H1 (cell line): ENCODE measurements at regions not wholly inside any gene's neighbourhood (a gene's known extent, or its start where the extent isn't known, plus 50 kb on each side); places are given as distances from the start of the nearest gene placed in this dataset.

ENCODE experiments used
- CTCF ChIA-PET: fragments of 300-600 bp; sonication (Branson Sonifier 250); formaldehyde crosslinking; loops from one replicate; lab custom pipeline; 2021; ENCODE audit not compliant: partially characterized antibody; lab: Charles Lee
- POLR2A ChIA-PET: fragments of 300-600 bp; sonication (Branson Sonifier 250); formaldehyde crosslinking; loops from one replicate; lab custom pipeline; 2021; ENCODE audit warnings: inconsistent platforms; ENCODE audit not compliant: partially characterized antibody; lab: Charles Lee
- DNase-seq, 2 experiments: peaks; one replicate each; pipeline versions ENCODE4 v3.0.0 to v3.0.0-alpha.2; 2010 to 2022; ENCODE audit warnings: low spot score in 2 of 2, low read depth in 1 of 2, mixed read lengths in 1 of 2
- FAIRE-seq: peaks from 2 replicates; lab custom pipeline; 2011; peaks lifted over from hg19 to GRCh38; lab: Jason Lieb, UNC
- H2AFZ ChIP-seq: 2 replicates; pipeline ENCODE4 v1.8.1; 2012; ENCODE audit warnings: low read length, inconsistent platforms
- H2AK5ac ChIP-seq: 2 replicates; pipeline ENCODE4 v1.6.1; 2013; ENCODE audit warnings: low read depth, low read length
- H2BK120ac ChIP-seq: replicated peaks from 2 replicates; pipeline ENCODE3; 2013; ENCODE audit warnings: low read depth, low read length, inconsistent platforms
- H2BK12ac ChIP-seq: 2 replicates; pipeline ENCODE4 v1.6.1; 2013; ENCODE audit warnings: low read depth, low read length
- H2BK15ac ChIP-seq: 2 replicates; pipeline ENCODE4 v1.6.1; 2013; ENCODE audit warnings: low read length
- H2BK20ac ChIP-seq: 2 replicates; pipeline ENCODE4 v1.6.1; 2013; ENCODE audit warnings: low read length
- H2BK5ac ChIP-seq: 2 replicates; pipeline ENCODE4 v1.6.1; 2013; ENCODE audit warnings: low read depth, low read length
- H3K14ac ChIP-seq: 2 replicates; pipeline ENCODE4 v1.6.1; 2013; ENCODE audit warnings: inconsistent platforms; ENCODE audit not compliant: insufficient read length
- H3K18ac ChIP-seq: 2 replicates; pipeline ENCODE4 v1.6.1; 2013; ENCODE audit warnings: low read length; ENCODE audit errors: extremely low read depth
- H3K23ac ChIP-seq: 2 replicates; pipeline ENCODE4 v1.6.1; 2013; ENCODE audit warnings: inconsistent platforms; ENCODE audit not compliant: insufficient read length
- H3K23me2 ChIP-seq: 2 replicates; pipeline ENCODE4 v1.6.1; 2013; ENCODE audit warnings: low read depth, low read length
- H3K27ac ChIP-seq: 2 replicates; pipeline ENCODE4 v1.6.1; 2011; ENCODE audit warnings: low read depth, low read length, inconsistent platforms
- H3K27me3 ChIP-seq, 4 experiments: replicated peaks in 1 of 4; 1 replicate in 1 of 4; 2 replicates in 3 of 4; pipeline versions ENCODE4 v1.6.1 to v1.8.1; 2011 to 2013; ENCODE audit warnings: low read length in 3 of 4, mild to moderate bottlenecking in 3 of 4, inconsistent platforms in 2 of 4, mixed read lengths in 2 of 4, moderate library complexity in 1 of 4; ENCODE audit not compliant: control insufficient read depth in 3 of 4, insufficient read depth in 3 of 4; ENCODE audit errors: extremely low read depth in 1 of 4
- H3K36me3 ChIP-seq, 4 experiments: 2 replicates each; pipeline versions ENCODE4 v1.6.1 to v1.8.1; 2011 to 2013; ENCODE audit warnings: mild to moderate bottlenecking in 4 of 4, low read length in 3 of 4, moderate library complexity in 2 of 4, control low read depth in 1 of 4, inconsistent platforms in 1 of 4; ENCODE audit not compliant: insufficient read depth in 4 of 4, control insufficient read depth in 2 of 4
- H3K4ac ChIP-seq: replicated peaks from 2 replicates; pipeline ENCODE3; 2013; ENCODE audit warnings: low read length, low read depth, mixed read lengths, inconsistent platforms; ENCODE audit not compliant: insufficient read length
- H3K4me1 ChIP-seq, 4 experiments: replicated peaks in 1 of 4; 1 replicate in 1 of 4; 2 replicates in 3 of 4; pipeline versions ENCODE4 v1.6.1 to v1.8.1; 2011 to 2013; ENCODE audit warnings: low read length in 3 of 4, inconsistent platforms in 2 of 4, mixed read lengths in 1 of 4; ENCODE audit not compliant: insufficient read depth in 4 of 4, control insufficient read depth in 3 of 4
- H3K4me2 ChIP-seq, 2 experiments: 2 replicates each; pipeline versions ENCODE4 v1.6.1 to v1.8.1; 2011 to 2013; ENCODE audit warnings: low read depth in 2 of 2, low read length in 2 of 2, control low read depth in 1 of 2, inconsistent platforms in 1 of 2, mild to moderate bottlenecking in 1 of 2; ENCODE audit not compliant: insufficient read depth in 1 of 2
- H3K4me3 ChIP-seq, 4 experiments: fragments of 200-600, 300-600 bp in 1 of 4; sonication (generic), shearing (Covaris generic), sonication (Bioruptor Twin) in 1 of 4; 2 replicates each; pipeline versions ENCODE4 v1.5.1 to v1.8.1; 2011 to 2016; ENCODE audit warnings: low read length in 4 of 4, low read depth in 3 of 4, control low read depth in 2 of 4, inconsistent platforms in 2 of 4, mild to moderate bottlenecking in 2 of 4, mixed read lengths in 1 of 4, moderate library complexity in 1 of 4; ENCODE audit not compliant: insufficient read depth in 2 of 4; ENCODE audit errors: extremely low read depth in 1 of 4
- H3K56ac ChIP-seq: replicated peaks from 2 replicates; pipeline ENCODE3; 2013; ENCODE audit warnings: low read depth, mild to moderate bottlenecking, mixed read lengths, low read length, inconsistent platforms; ENCODE audit not compliant: insufficient read length
- H3K79me1 ChIP-seq: 2 replicates; pipeline ENCODE4 v1.6.1; 2013; ENCODE audit warnings: low read depth, low read length, control low read depth
- H3K79me2 ChIP-seq, 2 experiments: 2 replicates each; pipeline versions ENCODE4 v1.6.1 to v1.8.1; 2012 to 2013; ENCODE audit warnings: low read length in 2 of 2, mild to moderate bottlenecking in 2 of 2, inconsistent platforms in 1 of 2; ENCODE audit not compliant: insufficient read depth in 2 of 2, control insufficient read depth in 1 of 2
- H3K9ac ChIP-seq, 4 experiments: replicated peaks in 1 of 4; 1 replicate in 1 of 4; 2 replicates in 3 of 4; pipeline versions ENCODE4 v1.6.1 to v1.8.1; 2011 to 2013; ENCODE audit warnings: low read depth in 3 of 4, low read length in 3 of 4, control low read depth in 2 of 4, mild to moderate bottlenecking in 2 of 4, moderate library complexity in 2 of 4, inconsistent platforms in 1 of 4; ENCODE audit errors: extremely low read depth in 1 of 4
- H3K9me3 ChIP-seq, 2 experiments: 2 replicates each; pipeline versions ENCODE4 v1.6.1 to v1.8.1; 2012 to 2013; ENCODE audit warnings: mild to moderate bottlenecking in 2 of 2, moderate library complexity in 2 of 2, control low read depth in 1 of 2, inconsistent platforms in 1 of 2, low read depth in 1 of 2, low read length in 1 of 2, mixed read lengths in 1 of 2; ENCODE audit not compliant: insufficient read depth in 2 of 2
- H4K20me1 ChIP-seq, 2 experiments: replicated peaks in 1 of 2; 2 replicates each; pipeline versions ENCODE3 to v1.8.1; 2011 to 2013; ENCODE audit warnings: inconsistent platforms in 2 of 2, low read length in 2 of 2, mild to moderate bottlenecking in 1 of 2; ENCODE audit not compliant: insufficient read depth in 2 of 2, control insufficient read depth in 1 of 2
- H4K5ac ChIP-seq: 2 replicates; pipeline ENCODE4 v1.6.1; 2013; ENCODE audit warnings: low read length, low read depth, mixed read lengths, inconsistent platforms; ENCODE audit not compliant: insufficient read length
- H4K8ac ChIP-seq: 2 replicates; pipeline ENCODE4 v1.8.0; 2013; ENCODE audit warnings: mild to moderate bottlenecking, moderate library complexity, low read length, inconsistent platforms; ENCODE audit not compliant: insufficient read depth; ENCODE audit errors: extremely low read depth
- H4K91ac ChIP-seq: replicated peaks from 2 replicates; pipeline ENCODE3; 2013; ENCODE audit warnings: low read length, mixed read lengths, inconsistent platforms; ENCODE audit not compliant: insufficient read length
- PHF8 ChIP-seq: fragments of 200-600 bp; sonication (generic); conservative IDR thresholded peaks from 2 replicates; pipeline ENCODE4 v1.7.1; 2012; ENCODE audit warnings: low read depth, mild to moderate bottlenecking, inconsistent platforms, low read length, moderate library complexity
- RFX5 ChIP-seq: IDR thresholded peaks from 2 replicates; pipeline ENCODE4 v1.6.1; 2011; ENCODE audit warnings: low read depth, low read length, improper control_type of control experiment, borderline replicate concordance
- SAP30 ChIP-seq: fragments of 300-600 bp; sonication (generic); IDR thresholded peaks from 2 replicates; pipeline ENCODE4 v1.7.1; 2012; ENCODE audit warnings: low read length, moderate library complexity, mild to moderate bottlenecking, inconsistent platforms; ENCODE audit not compliant: insufficient read depth, insufficient replicate concordance
- TBP ChIP-seq: IDR thresholded peaks from 2 replicates; pipeline ENCODE4 v1.6.1; 2011; ENCODE audit warnings: low read depth, low read length, improper control_type of control experiment
- ZNF274 ChIP-seq: IDR thresholded peaks from 2 replicates; pipeline ENCODE4 v1.7.0; 2012; ENCODE audit warnings: low read length, borderline replicate concordance; ENCODE audit errors: extremely low read depth
- WGBS, 2 experiments: shearing (Covaris generic) in 1 of 2; methylation state at CpG; one replicate each; pipeline versions ENCODE4 v1.1.6 to v1.1.7; 2013 to 2015; ENCODE audit warnings: low lambda C conversion rate in 2 of 2, mixed read lengths in 2 of 2, inconsistent platforms in 1 of 2, low coverage in 1 of 2, missing lambda C conversion rate in 1 of 2; ENCODE audit not compliant: insufficient replicate concordance in 2 of 2, insufficient coverage in 1 of 2, insufficient read length in 1 of 2; ENCODE audit errors: extremely low coverage in 1 of 2, missing lambda C conversion rate in 1 of 2; 5-methylcytosine and 5-hydroxymethylcytosine counted together

GRCh38 chr14:49381778-49382177 lies 204.4 kb downstream of the RPS29 start:
- H3K4me3 ChIP-seq: no peak overlapping the region
- H3K4ac ChIP-seq: no peak overlapping the region
- FAIRE-seq: no peak
- no peaks in the 10 kb centered on the region for H3K23me2 ChIP-seq
- H3K56ac ChIP-seq: no peak overlapping the region
- H3K9ac ChIP-seq: no peak overlapping the region
- H3K4me2 ChIP-seq: no peak overlapping the region
- POLR2A ChIA-PET: interaction anchor here (0.9 kb wide), 1 partner anchor 8 kb away, joined by 3 read pairs; no protein-coding TSS in a partner anchor
- H3K79me1 ChIP-seq: no peaks in the 10 kb centered on the region
- no peak overlapping the region for H2BK5ac ChIP-seq
- WGBS, 2 experiments: 79% methylated on average over 1 of the region's 1 CpG; no CpG with 5 or more reads in 1 of the 2 experiments
- no peaks in the 10 kb centered on the region for H3K79me2 ChIP-seq
- H3K36me3 ChIP-seq: no peaks in the 10 kb centered on the region
- H3K23ac ChIP-seq: no peak overlapping the region
- no peaks in the 10 kb centered on the region for H3K27me3 ChIP-seq
- H2BK15ac ChIP-seq: no peak overlapping the region
- H4K5ac ChIP-seq: no peak overlapping the region
- H3K18ac ChIP-seq: no peak overlapping the region
- H2AFZ ChIP-seq: no peak overlapping the region
- no peak overlapping the region for H3K27ac ChIP-seq
- H3K9me3 ChIP-seq: no peaks in the 10 kb centered on the region
- no peak overlapping the region for H4K8ac ChIP-seq
- no peak overlapping the region for H3K14ac ChIP-seq
- no peak overlapping the region for H2BK20ac ChIP-seq
- H3K4me1 ChIP-seq: no peaks in the 10 kb centered on the region; a peak in 1 of 7 replicates
- no peaks in the 10 kb centered on the region for H4K20me1 ChIP-seq
- H2BK120ac ChIP-seq: no peak overlapping the region
- no peak overlapping the region for H2BK12ac ChIP-seq
- no peak for DNase-seq
- CTCF ChIA-PET: interaction anchor here (1.2 kb wide), 1 partner anchor 168 kb away, joined by 3 read pairs; no protein-coding TSS in a partner anchor
- no peak overlapping the region for H2AK5ac ChIP-seq
- H4K91ac ChIP-seq: no peak overlapping the region
- TF ChIP-seq SAP30: no peak
- no peak for TF ChIP-seq PHF8
- no peak for TF ChIP-seq RFX5
- TF ChIP-seq TBP: no peak
- TF ChIP-seq ZNF274: no peak
